ENCODE measurements at regions not wholly inside any gene's neighbourhood (a gene's known extent, or its start where the extent isn't known, plus 50 kb on each side); places are given as distances from the start of the nearest gene placed in this dataset.

GRCh38 chr1:29433830-29434229 lies 197.5 kb downstream of the PTPRU start:
- no peak for DNase-seq (ENCODE audit: low spot score)

GRCh38 chr1:29431138-29431537 lies 194.8 kb downstream of the PTPRU start:
- no peak for DNase-seq (ENCODE audit: low spot score)

- no peak for DNase-seq (ENCODE audit: low spot score)
Observed at GRCh38 chr1:29429656-29430055, 193.3 kb downstream of the PTPRU start.

GRCh38 chr1:29428997-29429396 lies 192.7 kb downstream of the PTPRU start:
- DNase-seq (ENCODE audit: low spot score): no peak

- DNase-seq (ENCODE audit: low spot score): no peak
Observed at GRCh38 chr1:29428280-29428615, 191.9 kb downstream of the PTPRU start.

- DNase-seq (ENCODE audit: low spot score): no peak
Observed at GRCh38 chr1:29427614-29428279, 191.4 kb downstream of the PTPRU start.

GRCh38 chr1:29426701-29427279 lies 190.5 kb downstream of the PTPRU start:
- DNase-seq (ENCODE audit: low spot score): no peak

- DNase-seq (ENCODE audit: low spot score): no peak
Observed at GRCh38 chr1:29425631-29426030, 189.3 kb downstream of the PTPRU start.

GRCh38 chr1:29424266-29424665 lies 187.9 kb downstream of the PTPRU start:
- DNase-seq (ENCODE audit: low spot score): no peak

- no peak for DNase-seq (ENCODE audit: low spot score)
Observed at GRCh38 chr1:29420202-29420601, 183.9 kb downstream of the PTPRU start.

- no peak for DNase-seq (ENCODE audit: low spot score)
Observed at GRCh38 chr1:29417971-29418370, 181.6 kb downstream of the PTPRU start.

GRCh38 chr1:29417147-29417858 lies 181.0 kb downstream of the PTPRU start:
- DNase-seq (ENCODE audit: low spot score): no peak

- peak; percentile 77 for DNase-seq (ENCODE audit: low spot score)
Observed at GRCh38 chr1:29416267-29417146, 180.2 kb downstream of the PTPRU start.

- peak; percentile 41 for DNase-seq (ENCODE audit: low spot score)
Observed at GRCh38 chr1:29415861-29416260, 179.5 kb downstream of the PTPRU start.

- DNase-seq (ENCODE audit: low spot score): peak; percentile 70
Observed at GRCh38 chr1:29415156-29415830, 179.0 kb downstream of the PTPRU start.

- DNase-seq (ENCODE audit: low spot score): no peak
Observed at GRCh38 chr1:29414086-29414485, 177.8 kb downstream of the PTPRU start.

GRCh38 chr1:29413661-29414060 lies 177.3 kb downstream of the PTPRU start:
- no peak for DNase-seq (ENCODE audit: low spot score)

- DNase-seq (ENCODE audit: low spot score): no peak
Observed at GRCh38 chr1:29412591-29412990, 176.3 kb downstream of the PTPRU start.

- DNase-seq (ENCODE audit: low spot score): no peak
Observed at GRCh38 chr1:29410476-29410875, 174.2 kb downstream of the PTPRU start.

GRCh38 chr1:29409616-29410015 lies 173.3 kb downstream of the PTPRU start:
- no peak for DNase-seq (ENCODE audit: low spot score)

- no peak for DNase-seq (ENCODE audit: low spot score)
Observed at GRCh38 chr1:29408831-29409605, 172.7 kb downstream of the PTPRU start.

All from SK-N-DZ (cell line).